ENCODE measurements at regions not wholly inside any gene's neighbourhood (a gene's known extent, or its start where the extent isn't known, plus 50 kb on each side); places are given as distances from the start of the nearest gene placed in this dataset.

- no peak for FAIRE-seq
- intact Hi-C loops (cut with DNase I), result no loop called here
- peaks cover 2% of the 10 kb centered on the region for H3K27me3 ChIP-seq (ENCODE audit: control insufficient read depth, insufficient read depth, low read length)
Observed at GRCh38 chr12:127459166-127459565, 807.8 kb upstream of the TMEM132C start.

GRCh38 chr12:127459687-127460086, 807.3 kb upstream of the TMEM132C start:
- Histone ChIP-seq H3K4me1 (ENCODE audit: control insufficient read depth in 2 of 3, insufficient read depth in 2 of 3, low read depth in 1 of 3, low read length in 3 of 3) (no peaks in the 10 kb centered on the region), H3K9ac (ENCODE audit: low read length in 3 of 3) (no peak overlapping the region), H3K27me3 (ENCODE audit: control insufficient read depth, insufficient read depth, low read length) (peaks cover 2% of the 10 kb centered on the region), H3K9me3 (ENCODE audit: control insufficient read depth in 2 of 3, insufficient read depth in 1 of 3, low read length in 3 of 3) (no peaks in the 10 kb centered on the region), H3K27ac (ENCODE audit: low read depth in 2 of 2, low read length in 2 of 2) (no peak overlapping the region), H3K4me3 (ENCODE audit: low read length in 3 of 3) (no peak overlapping the region), H3K36me3 (ENCODE audit: control insufficient read depth in 2 of 3, insufficient read depth in 3 of 3, low read length in 3 of 3) (no peaks in the 10 kb centered on the region)
- intact Hi-C loops (cut with DNase I), result no loop called here
- DNase-seq (no peak), FAIRE-seq (no peak)
- TF ChIP-seq CTCF (IDR thresholded peaks at IDR 0.05; ENCODE audit: borderline replicate concordance, extremely low read depth, insufficient read depth), result no peak

More at GRCh38 chr12:127459166-127459565, 807.8 kb upstream of the TMEM132C start:
- H3K27ac ChIP-seq (ENCODE audit: low read depth in 2 of 2, low read length in 2 of 2), result no peak overlapping the region
- H3K4me1 ChIP-seq (ENCODE audit: control insufficient read depth in 2 of 3, insufficient read depth in 2 of 3, low read depth in 1 of 3, low read length in 3 of 3), result no peaks in the 10 kb centered on the region
- no peak overlapping the region for H3K9ac ChIP-seq (ENCODE audit: low read length in 3 of 3)
- H3K4me3 ChIP-seq (ENCODE audit: low read length in 3 of 3), result no peak overlapping the region
- no peaks in the 10 kb centered on the region for H3K9me3 ChIP-seq (ENCODE audit: control insufficient read depth in 2 of 3, insufficient read depth in 1 of 3, low read length in 3 of 3)
- no peak for DNase-seq
- TF ChIP-seq CTCF (IDR thresholded peaks at IDR 0.05; ENCODE audit: borderline replicate concordance, extremely low read depth, insufficient read depth), result no peak
- no peaks in the 10 kb centered on the region for H3K36me3 ChIP-seq (ENCODE audit: control insufficient read depth in 2 of 3, insufficient read depth in 3 of 3, low read length in 3 of 3)

- no peaks in the 10 kb centered on the region for H3K36me3 ChIP-seq (ENCODE audit: control insufficient read depth in 2 of 3, insufficient read depth in 3 of 3, low read length in 3 of 3)
- no peak for FAIRE-seq
- intact Hi-C loops (cut with DNase I), result no loop called here
Observed at GRCh38 chr12:127463237-127463636, 803.7 kb upstream of the TMEM132C start.

More at GRCh38 chr12:127463237-127463636, 803.7 kb upstream of the TMEM132C start:
- Histone ChIP-seq H3K4me3 (ENCODE audit: low read length in 3 of 3) (no peak overlapping the region), H3K4me1 (ENCODE audit: control insufficient read depth in 2 of 3, insufficient read depth in 2 of 3, low read depth in 1 of 3, low read length in 3 of 3) (no peaks in the 10 kb centered on the region), H3K9me3 (ENCODE audit: control insufficient read depth in 2 of 3, insufficient read depth in 1 of 3, low read length in 3 of 3) (no peaks in the 10 kb centered on the region), H3K27ac (ENCODE audit: low read depth in 2 of 2, low read length in 2 of 2) (no peak overlapping the region), H3K9ac (ENCODE audit: low read length in 3 of 3) (no peak overlapping the region), H3K27me3 (ENCODE audit: control insufficient read depth, insufficient read depth, low read length) (no peaks in the 10 kb centered on the region)
- no peak for DNase-seq
- TF ChIP-seq CTCF (IDR thresholded peaks at IDR 0.05; ENCODE audit: borderline replicate concordance, extremely low read depth, insufficient read depth), result no peak
